PC-9 (cell line): ENCODE measurements at regions not wholly inside any gene's neighbourhood (a gene's known extent, or its start where the extent isn't known, plus 50 kb on each side); places are given as distances from the start of the nearest gene placed in this dataset.

ENCODE experiments used
- BruUV-seq: library from RNA; stranded (reverse); fragments of 400-500 nt; replicated peaks from 2 replicates; lab custom pipeline; 2021; lab: Mats Ljungman, UMichigan
- CTCF ChIA-PET: fragments of 300-600 bp; sonication (Branson Sonifier 250); formaldehyde crosslinking; loops from one replicate; lab custom pipeline; 2022; ENCODE audit warnings: antibody characterized with exemption; lab: Charles Lee
- POLR2A ChIA-PET: fragments of 300-600 bp; sonication (Branson Sonifier 250); formaldehyde crosslinking; loops from one replicate; lab custom pipeline; 2022; ENCODE audit warnings: antibody characterized with exemption; ENCODE audit not compliant: unreplicated experiment; lab: Charles Lee
- DNase-seq, 2 experiments: peaks; one replicate each; pipeline versions ENCODE4 v3.0.0 to v3.0.0-alpha.2; 2015 to 2022; ENCODE audit warnings: mixed read lengths in 1 of 2
- H2AFZ ChIP-seq: fragments of 200-600 bp; sonication (generic); 2 replicates; pipeline ENCODE4 v1.8.1; 2017; ENCODE audit warnings: antibody characterized with exemption
- H3F3A ChIP-seq: fragments of 200-600 bp; sonication (generic); 2 replicates; pipeline ENCODE4 v1.8.1; 2017; ENCODE audit warnings: antibody characterized with exemption, mild to moderate bottlenecking, low read depth; ENCODE audit not compliant: insufficient read depth
- H3K27ac ChIP-seq: fragments of 200-600 bp; sonication (generic); 2 replicates; pipeline ENCODE4 v1.6.1; 2016; ENCODE audit warnings: mixed run types
- H3K27me3 ChIP-seq: fragments of 200-600 bp; sonication (generic); 2 replicates; pipeline ENCODE4 v1.6.1; 2016; ENCODE audit warnings: low read depth, mixed run types; ENCODE audit not compliant: insufficient read depth
- H3K36me3 ChIP-seq: fragments of 200-600 bp; sonication (generic); 2 replicates; pipeline ENCODE4 v1.6.1; 2016; ENCODE audit warnings: low read depth, mixed run types
- H3K4me1 ChIP-seq: fragments of 200-600 bp; sonication (generic); replicated peaks from 2 replicates; pipeline ENCODE4 v1.6.1; 2016; ENCODE audit warnings: mixed run types; ENCODE audit not compliant: insufficient read depth
- H3K4me2 ChIP-seq: fragments of 200-600 bp; sonication (generic); 2 replicates; pipeline ENCODE4 v1.6.1; 2017; ENCODE audit warnings: mixed run types
- H3K4me3 ChIP-seq: fragments of 200-600 bp; sonication (generic); 2 replicates; pipeline ENCODE4 v1.6.1; 2016; ENCODE audit warnings: mixed run types
- H3K79me2 ChIP-seq: fragments of 200-600 bp; sonication (generic); 2 replicates; pipeline ENCODE4 v1.6.1; 2017; ENCODE audit warnings: low read depth, mixed run types
- H3K9me2 ChIP-seq: fragments of 200-600 bp; sonication (generic); 2 replicates; pipeline ENCODE4 v1.8.1; 2017; ENCODE audit warnings: mild to moderate bottlenecking; ENCODE audit not compliant: insufficient read depth
- H3K9me3 ChIP-seq: fragments of 200-600 bp; sonication (generic); 2 replicates; pipeline ENCODE4 v1.8.1; 2016; ENCODE audit warnings: low read depth; ENCODE audit not compliant: insufficient read depth
- H4K20me1 ChIP-seq: fragments of 200-600 bp; sonication (generic); 2 replicates; pipeline ENCODE4 v1.8.1; 2017; ENCODE audit not compliant: insufficient read depth
- EZH2 ChIP-seq: fragments of 200-600 bp; sonication (generic); IDR thresholded peaks from 2 replicates; pipeline ENCODE4 v1.8.0; 2017; ENCODE audit warnings: antibody characterized with exemption, low read depth
- intact Hi-C: fragments of 100-400 bp; cut with micrococcal nuclease; formaldehyde crosslinking; loops from one replicate; pipeline ENCODE4 v1.10.0; 2022; ENCODE audit not compliant: unreplicated experiment
- TF ChIP-seq, protein P1 (sequence below): fragments of 200-600 bp; sonication (generic); conservative IDR thresholded peaks from 2 replicates; pipeline ENCODE4 v1.6.1; 2017; ENCODE audit warnings: mixed run types, antibody characterized with exemption, mild to moderate bottlenecking, moderate library complexity

DNA sequence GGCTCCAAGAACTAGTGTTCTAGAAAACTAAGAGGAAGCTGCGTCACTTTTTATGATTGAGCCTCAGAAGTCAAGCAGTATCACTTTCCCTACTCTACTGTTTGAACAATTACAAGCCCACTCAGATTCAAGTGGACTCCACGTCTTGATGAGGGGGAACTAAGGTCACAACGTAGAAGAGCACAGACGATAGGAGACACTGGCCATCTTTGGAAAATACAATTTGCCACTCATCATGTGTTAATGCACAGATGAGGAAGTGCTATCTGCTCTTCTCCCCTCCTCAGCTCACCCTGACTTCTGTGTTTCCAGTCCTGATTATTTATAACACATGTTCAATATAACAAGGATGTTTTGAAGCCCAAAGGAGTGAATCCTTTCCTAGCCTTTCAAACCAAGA is 76.1 kb upstream of the CYP1B1 start:
- Histone ChIP-seq H3K36me3 (no peaks in the 10 kb centered on the region), H3F3A (peaks cover 17% of the 10 kb centered on the region), H3K4me3 (no peak overlapping the region), H3K79me2 (no peaks in the 10 kb centered on the region), H3K4me1 (peaks cover 26% of the 10 kb centered on the region), H4K20me1 (no peaks in the 10 kb centered on the region), H3K9me2 (no peaks in the 10 kb centered on the region), H3K27me3 (no peaks in the 10 kb centered on the region), H2AFZ (no peak overlapping the region), H3K27ac (no peak overlapping the region), H3K4me2 (no peak overlapping the region), H3K9me3 (no peaks in the 10 kb centered on the region)
- intact Hi-C loops: no loop called here
- BruUV-seq: no TSS peak
- TF ChIP-seq, protein P1, sequence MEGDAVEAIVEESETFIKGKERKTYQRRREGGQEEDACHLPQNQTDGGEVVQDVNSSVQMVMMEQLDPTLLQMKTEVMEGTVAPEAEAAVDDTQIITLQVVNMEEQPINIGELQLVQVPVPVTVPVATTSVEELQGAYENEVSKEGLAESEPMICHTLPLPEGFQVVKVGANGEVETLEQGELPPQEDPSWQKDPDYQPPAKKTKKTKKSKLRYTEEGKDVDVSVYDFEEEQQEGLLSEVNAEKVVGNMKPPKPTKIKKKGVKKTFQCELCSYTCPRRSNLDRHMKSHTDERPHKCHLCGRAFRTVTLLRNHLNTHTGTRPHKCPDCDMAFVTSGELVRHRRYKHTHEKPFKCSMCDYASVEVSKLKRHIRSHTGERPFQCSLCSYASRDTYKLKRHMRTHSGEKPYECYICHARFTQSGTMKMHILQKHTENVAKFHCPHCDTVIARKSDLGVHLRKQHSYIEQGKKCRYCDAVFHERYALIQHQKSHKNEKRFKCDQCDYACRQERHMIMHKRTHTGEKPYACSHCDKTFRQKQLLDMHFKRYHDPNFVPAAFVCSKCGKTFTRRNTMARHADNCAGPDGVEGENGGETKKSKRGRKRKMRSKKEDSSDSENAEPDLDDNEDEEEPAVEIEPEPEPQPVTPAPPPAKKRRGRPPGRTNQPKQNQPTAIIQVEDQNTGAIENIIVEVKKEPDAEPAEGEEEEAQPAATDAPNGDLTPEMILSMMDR: no peak
- no peak for TF ChIP-seq EZH2
- POLR2A ChIA-PET: interaction anchor here (0.7 kb wide), 1 partner anchor 17 kb away, joined by 4 read pairs; no protein-coding TSS in a partner anchor
- CTCF ChIA-PET: no interaction called here
- no peak for DNase-seq

DNA sequence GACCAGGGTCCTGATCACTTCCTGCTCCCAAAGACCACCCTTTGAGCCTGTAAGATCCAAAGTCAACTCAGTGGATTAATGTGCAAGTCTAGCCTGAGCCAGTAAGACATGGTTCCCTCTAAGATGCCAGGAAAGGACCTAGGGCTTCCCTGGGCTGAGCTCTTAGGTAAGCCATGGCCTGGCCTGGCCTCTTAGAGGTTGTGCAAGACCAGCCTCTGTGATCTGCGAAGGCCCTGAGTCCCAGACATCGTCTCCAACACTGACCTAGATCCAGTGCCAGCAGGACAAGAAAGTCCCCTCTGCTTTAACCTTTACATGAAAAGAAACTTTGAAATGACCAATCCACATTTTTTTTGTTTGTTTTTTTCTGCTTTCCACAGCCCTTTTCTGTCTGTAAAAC is 73.6 kb upstream of the CYP1B1 start:
- Histone ChIP-seq H3K4me3 (no peak overlapping the region), H3K27me3 (no peaks in the 10 kb centered on the region), H3K4me2 (no peak overlapping the region), H3K9me2 (no peaks in the 10 kb centered on the region), H3K27ac (peak overlapping the region; percentile 96), H3K79me2 (no peaks in the 10 kb centered on the region), H3K9me3 (no peaks in the 10 kb centered on the region), H4K20me1 (no peaks in the 10 kb centered on the region), H3F3A (peaks cover 40% of the 10 kb centered on the region), H3K36me3 (no peaks in the 10 kb centered on the region), H3K4me1 (peaks cover 48% of the 10 kb centered on the region), H2AFZ (no peak overlapping the region)
- no TSS peak for BruUV-seq
- no peak for DNase-seq
- ChIA-PET POLR2A (no interaction called here), CTCF (no interaction called here)
- intact Hi-C loops: no loop called here
- TF ChIP-seq, protein P1: no peak
- TF ChIP-seq EZH2: no peak

DNA sequence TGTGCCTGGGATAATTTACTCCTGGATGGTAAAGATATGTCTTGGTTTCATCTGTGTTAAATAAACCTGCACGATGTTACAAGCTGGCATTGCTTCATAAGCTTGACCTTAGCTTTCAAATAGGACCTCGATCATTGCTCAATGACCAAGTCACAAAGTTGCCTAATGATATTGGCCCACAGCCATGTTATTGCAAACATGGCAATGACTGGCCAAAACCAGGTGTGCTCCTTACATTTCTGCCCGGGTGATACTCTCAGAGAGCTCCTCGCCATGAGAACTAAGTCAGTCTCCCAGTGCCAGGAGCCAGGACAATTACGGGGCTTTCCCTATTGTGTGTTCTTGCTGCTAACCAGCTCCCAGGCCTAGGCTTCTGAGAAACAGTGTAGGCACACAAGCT is 72.5 kb upstream of the CYP1B1 start:
- Histone ChIP-seq H2AFZ (peak overlapping the region; percentile 19; the same call in 1 of the 2 replicates), H3K9me3 (no peaks in the 10 kb centered on the region), H3K27me3 (no peaks in the 10 kb centered on the region), H3K4me3 (no peak overlapping the region; the same call in 1 of the 2 replicates), H3K36me3 (no peaks in the 10 kb centered on the region), H3F3A (peaks cover 41% of the 10 kb centered on the region), H3K4me2 (peak overlapping the region; percentile 75), H3K4me1 (peaks cover 58% of the 10 kb centered on the region), H4K20me1 (no peaks in the 10 kb centered on the region), H3K79me2 (no peaks in the 10 kb centered on the region), H3K9me2 (no peaks in the 10 kb centered on the region), H3K27ac (peak overlapping the region; percentile 96)
- TF ChIP-seq, protein P1: no peak
- TF ChIP-seq EZH2: no peak
- intact Hi-C loops: no loop called here
- peak; percentile 64 to 98 for DNase-seq
- CTCF ChIA-PET: interaction anchor here (0.8 to 1.0 kb wide), 3 partner anchors 30 to 126 kb away, joined by 4 to 30 read pairs (median 5); no protein-coding TSS in a partner anchor
- no TSS peak for BruUV-seq
- POLR2A ChIA-PET: interaction anchor here (0.6 to 1.0 kb wide), 4 partner anchors 23 to 72 kb away, joined by 3 to 8 read pairs (median 4); no protein-coding TSS in a partner anchor
